HG03460 (cell line): ENCODE measurements at regions not wholly inside any gene's neighbourhood (a gene's known extent, or its start where the extent isn't known, plus 50 kb on each side); places are given as distances from the start of the nearest gene placed in this dataset.
"Not testable (repeated sequence)": the region's sequence is repeated elsewhere in the genome, so short reads cannot be mapped to it uniquely, and the experiment has no call there.

ENCODE experiments used
- ATAC-seq: cut with Tn5 transposase; IDR thresholded peaks from one replicate; pipeline ENCODE4 v1.9.1; 2021; ENCODE audit not compliant: unreplicated experiment

- ATAC-seq, result peak; percentile 64
Measured at GRCh38 chr6:134822920-134823709, 126.8 kb downstream of the ALDH8A1 start.

- ATAC-seq, result no peak
Measured at GRCh38 chr6:134821928-134822864, 127.7 kb downstream of the ALDH8A1 start.

- ATAC-seq, result no peak
Measured at GRCh38 chr6:134821397-134821796, 128.5 kb downstream of the ALDH8A1 start.

- no peak for ATAC-seq
Measured at GRCh38 chr6:134819863-134820800, 129.8 kb downstream of the ALDH8A1 start.

- no peak for ATAC-seq
Measured at GRCh38 chr6:134819236-134819635, 130.7 kb downstream of the ALDH8A1 start.

- ATAC-seq, result no peak
Measured at GRCh38 chr6:134817448-134817847, 132.5 kb downstream of the ALDH8A1 start.

- no peak for ATAC-seq
Measured at GRCh38 chr6:134816780-134817179, 133.1 kb downstream of the ALDH8A1 start.

- ATAC-seq, result no peak
Measured at GRCh38 chr6:134816300-134816699, 133.6 kb downstream of the ALDH8A1 start.

GRCh38 chr6:134814076-134814695 lies 135.7 kb downstream of the ALDH8A1 start:
- ATAC-seq, result no peak

- ATAC-seq, result no peak
Measured at GRCh38 chr6:134813146-134813545, 136.8 kb downstream of the ALDH8A1 start.

GRCh38 chr6:134810402-134810801 lies 139.5 kb downstream of the ALDH8A1 start:
- no peak for ATAC-seq

GRCh38 chr6:134809130-134809529 lies 140.8 kb downstream of the ALDH8A1 start:
- ATAC-seq, result no peak

GRCh38 chr6:134806180-134806798 lies 143.6 kb downstream of the ALDH8A1 start:
- ATAC-seq, result no peak

GRCh38 chr6:134805168-134805567 lies 144.7 kb downstream of the ALDH8A1 start:
- ATAC-seq, result no peak

- not testable (repeated sequence) for ATAC-seq
Measured at GRCh38 chr6:134804311-134804710, 145.6 kb downstream of the ALDH8A1 start.

GRCh38 chr6:134802426-134803058 lies 147.4 kb downstream of the ALDH8A1 start:
- ATAC-seq, result no peak

- no peak for ATAC-seq
Measured at GRCh38 chr6:134797400-134798113, 152.3 kb downstream of the ALDH8A1 start.

- ATAC-seq, result no peak
Measured at GRCh38 chr6:134795691-134796090, 154.2 kb downstream of the ALDH8A1 start.

GRCh38 chr6:134795001-134795400 lies 154.9 kb downstream of the ALDH8A1 start:
- no peak for ATAC-seq
